AG09319 (cell line): ENCODE measurements at regions not wholly inside any gene's neighbourhood (a gene's known extent, or its start where the extent isn't known, plus 50 kb on each side); places are given as distances from the start of the nearest gene placed in this dataset.
"Not testable (repeated sequence)": the region's sequence is repeated elsewhere in the genome, so short reads cannot be mapped to it uniquely, and the experiment has no call there.

ENCODE experiments used
- DNase-seq: peaks from one replicate; pipeline ENCODE4 v3.0.0-alpha.2; 2010; ENCODE audit warnings: low read depth; ENCODE audit errors: extremely low read depth
- CTCF ChIP-seq: IDR thresholded peaks from 2 replicates; pipeline ENCODE4 v1.5.1; 2011; ENCODE audit warnings: low read depth, mild to moderate bottlenecking, inconsistent platforms, low read length, moderate library complexity

GRCh38 chr2:47728551-47728950, 54.4 kb upstream of the MSH6 start:
- DNase-seq = no peak
- TF ChIP-seq CTCF = no peak

GRCh38 chr2:47727956-47728355, 55.0 kb upstream of the MSH6 start:
- no peak for TF ChIP-seq CTCF
- DNase-seq = no peak

- DNase-seq = not testable (repeated sequence)
Observed at GRCh38 chr2:47726978-47727377, 56.0 kb upstream of the MSH6 start.

- no peak for TF ChIP-seq CTCF
- DNase-seq = no peak
Observed at GRCh38 chr2:47725808-47726207, 57.1 kb upstream of the MSH6 start.

GRCh38 chr2:47724221-47724981, 58.5 kb upstream of the MSH6 start:
- no peak for DNase-seq
- TF ChIP-seq CTCF = no peak

- DNase-seq = no peak
- TF ChIP-seq CTCF = no peak
Observed at GRCh38 chr2:47721296-47721695, 61.6 kb upstream of the MSH6 start.

- DNase-seq = no peak
- TF ChIP-seq CTCF = no peak
Observed at GRCh38 chr2:47720559-47720958, 62.4 kb upstream of the MSH6 start.

- no peak for DNase-seq
- no peak for TF ChIP-seq CTCF
Observed at GRCh38 chr2:47720036-47720435, 62.9 kb upstream of the MSH6 start.
